AG10803 (cell line): ENCODE measurements at regions not wholly inside any gene's neighbourhood (a gene's known extent, or its start where the extent isn't known, plus 50 kb on each side); places are given as distances from the start of the nearest gene placed in this dataset.
A peak's percentile ranks its signal among the peaks of the same experiment; 100 is the strongest.

Source experiments
- DNase-seq: peaks from one replicate; pipeline ENCODE4 v3.0.0; 2010; ENCODE audit warnings: low read depth
- H3K4me3 ChIP-seq: 2 replicates; pipeline ENCODE4 v1.5.1; 2011; ENCODE audit warnings: mild to moderate bottlenecking, low read length, control low read depth
- TF ChIP-seq, protein P1 (sequence below): conservative IDR thresholded peaks from 2 replicates; pipeline ENCODE4 v1.5.1; 2011; ENCODE audit warnings: mild to moderate bottlenecking, low read length, control low read depth, inconsistent platforms

- TF ChIP-seq, protein P1, sequence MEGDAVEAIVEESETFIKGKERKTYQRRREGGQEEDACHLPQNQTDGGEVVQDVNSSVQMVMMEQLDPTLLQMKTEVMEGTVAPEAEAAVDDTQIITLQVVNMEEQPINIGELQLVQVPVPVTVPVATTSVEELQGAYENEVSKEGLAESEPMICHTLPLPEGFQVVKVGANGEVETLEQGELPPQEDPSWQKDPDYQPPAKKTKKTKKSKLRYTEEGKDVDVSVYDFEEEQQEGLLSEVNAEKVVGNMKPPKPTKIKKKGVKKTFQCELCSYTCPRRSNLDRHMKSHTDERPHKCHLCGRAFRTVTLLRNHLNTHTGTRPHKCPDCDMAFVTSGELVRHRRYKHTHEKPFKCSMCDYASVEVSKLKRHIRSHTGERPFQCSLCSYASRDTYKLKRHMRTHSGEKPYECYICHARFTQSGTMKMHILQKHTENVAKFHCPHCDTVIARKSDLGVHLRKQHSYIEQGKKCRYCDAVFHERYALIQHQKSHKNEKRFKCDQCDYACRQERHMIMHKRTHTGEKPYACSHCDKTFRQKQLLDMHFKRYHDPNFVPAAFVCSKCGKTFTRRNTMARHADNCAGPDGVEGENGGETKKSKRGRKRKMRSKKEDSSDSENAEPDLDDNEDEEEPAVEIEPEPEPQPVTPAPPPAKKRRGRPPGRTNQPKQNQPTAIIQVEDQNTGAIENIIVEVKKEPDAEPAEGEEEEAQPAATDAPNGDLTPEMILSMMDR = no peak
- no peak overlapping the region for H3K4me3 ChIP-seq
- DNase-seq = no peak
Observed at GRCh38 chr5:84536797-84537196, 152.1 kb upstream of the EDIL3 start.

DNA sequence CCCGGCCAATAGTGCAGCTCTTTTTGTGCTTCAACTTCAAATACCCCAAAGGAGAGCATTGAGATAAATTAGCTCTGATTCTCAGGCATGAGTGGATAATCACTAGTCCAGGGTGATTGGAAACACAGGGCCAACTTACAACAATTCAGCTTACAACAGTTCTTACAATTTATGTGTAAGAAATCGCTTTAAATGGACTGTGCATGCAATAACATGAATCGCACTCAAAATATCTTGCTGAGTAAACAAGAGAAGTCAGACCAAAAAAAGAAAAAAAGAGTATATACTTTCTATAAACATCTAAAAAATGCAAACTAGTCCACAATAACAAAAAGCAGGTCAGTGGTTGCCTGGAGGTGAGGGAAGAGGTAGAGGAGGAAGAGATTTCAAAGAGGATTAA is 150.6 kb upstream of the EDIL3 start:
- TF ChIP-seq, protein P1 = no peak
- DNase-seq = no peak
- H3K4me3 ChIP-seq = no peak overlapping the region

DNA sequence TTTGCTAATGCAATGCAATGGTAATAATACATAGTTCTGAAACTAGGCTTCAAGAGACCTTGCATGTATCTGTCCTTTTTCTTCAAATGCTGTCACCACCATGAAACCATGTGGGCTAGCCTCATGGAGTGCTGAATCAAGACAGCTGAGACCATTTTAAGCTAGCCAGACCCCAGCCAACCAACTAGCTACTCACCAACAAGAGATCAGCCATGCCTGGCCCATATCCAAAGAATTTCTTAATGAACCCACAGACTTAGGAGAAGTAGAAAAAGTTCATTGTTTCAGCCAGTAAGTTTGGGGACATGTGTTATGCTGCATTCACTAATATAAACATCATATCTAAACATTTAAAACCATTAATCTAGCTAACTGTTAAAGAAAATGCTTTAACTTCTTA is 139.8 kb upstream of the EDIL3 start:
- H3K4me3 ChIP-seq = no peak overlapping the region
- TF ChIP-seq, protein P1 = no peak
- DNase-seq = peak; percentile 7

DNA sequence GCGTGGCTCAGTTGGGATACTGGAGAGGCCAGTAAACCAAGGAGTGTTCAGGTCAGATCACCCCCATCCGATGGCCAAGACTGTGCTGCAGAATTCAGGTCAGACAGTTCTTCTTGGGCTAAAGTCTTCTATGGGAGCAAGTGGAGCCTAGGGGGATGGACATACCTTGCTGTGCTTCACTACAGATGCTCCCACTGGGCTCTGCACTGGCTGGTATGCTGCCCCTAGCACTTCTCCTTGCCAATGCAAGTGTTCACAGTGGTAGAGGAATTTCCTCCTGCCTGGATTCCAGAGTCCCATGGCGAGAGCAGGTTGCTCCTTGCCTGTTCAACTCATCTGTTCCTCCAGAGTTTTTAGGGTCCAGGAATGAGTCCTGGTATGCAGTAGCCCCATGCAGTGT is 134.2 kb upstream of the EDIL3 start:
- no peak overlapping the region for H3K4me3 ChIP-seq
- TF ChIP-seq, protein P1 = no peak
- no peak for DNase-seq

DNA sequence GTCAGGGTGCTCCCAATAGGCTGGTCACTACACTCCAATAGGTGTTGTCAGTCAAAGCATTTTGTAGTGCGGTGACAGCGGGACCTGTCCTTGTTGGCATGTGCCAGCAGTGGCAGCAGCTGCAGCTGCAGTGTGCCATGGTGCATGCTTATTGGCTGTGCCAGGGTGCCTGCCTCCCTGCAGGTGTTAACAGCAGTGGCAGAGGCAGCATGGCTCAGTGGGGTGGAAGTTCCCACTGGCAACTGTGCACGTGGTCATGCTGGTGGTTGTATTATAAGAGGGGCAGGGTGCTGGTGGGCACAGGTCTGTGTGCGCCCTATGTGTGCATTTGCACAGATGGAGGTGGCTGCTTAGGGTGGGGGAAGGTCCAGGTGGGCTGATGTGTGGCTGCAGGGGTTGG is 133.7 kb upstream of the EDIL3 start:
- no peak overlapping the region for H3K4me3 ChIP-seq
- TF ChIP-seq, protein P1 = no peak
- DNase-seq = no peak

GRCh38 chr5:84506625-84507024 is 121.9 kb upstream of the EDIL3 start:
- no peak overlapping the region for H3K4me3 ChIP-seq
- TF ChIP-seq, protein P1 = no peak
- DNase-seq = no peak

DNA sequence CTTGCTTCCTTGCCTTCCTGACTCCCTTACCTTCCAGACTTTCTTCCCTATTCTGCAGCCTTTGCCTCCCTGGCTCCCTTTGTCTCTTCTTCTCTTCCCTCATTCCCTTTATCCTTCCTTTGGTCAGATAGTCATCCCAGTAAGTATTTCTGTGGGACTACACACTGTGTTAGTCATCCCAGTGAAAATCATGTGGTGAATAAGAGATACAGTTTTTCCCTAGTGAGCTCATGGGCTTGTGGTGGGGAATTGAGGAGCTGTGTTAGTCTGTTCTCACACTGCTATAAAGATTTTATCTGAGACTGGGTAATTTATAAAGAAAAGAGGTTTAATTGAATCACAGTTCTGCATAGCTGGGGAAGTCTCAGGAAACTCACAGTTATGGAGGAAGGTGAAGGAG is 109.8 kb upstream of the EDIL3 start:
- peak; percentile 40 for DNase-seq
- H3K4me3 ChIP-seq = no peak overlapping the region
- TF ChIP-seq, protein P1 = no peak
